ENCODE measurements at regions not wholly inside any gene's neighbourhood (a gene's known extent, or its start where the extent isn't known, plus 50 kb on each side); places are given as distances from the start of the nearest gene placed in this dataset.

GRCh38 chr1:200336101-200336845, 73.6 kb downstream of the ZNF281 start:
- CTCF ChIA-PET (ENCODE audit: unreplicated experiment), result interaction anchor here (0.6 kb wide), 1 partner anchor 57 kb away, joined by 3 read pairs; no protein-coding TSS in a partner anchor
- DNase-seq (ENCODE audit: low spot score), result no peak
- Histone ChIP-seq H3K4me3 (ENCODE audit: low read depth, low read length, poor library complexity, severe bottlenecking) (no peak overlapping the region), H3K4me1 (ENCODE audit: insufficient read depth, low read length, poor library complexity, severe bottlenecking) (peaks cover 33% of the 10 kb centered on the region), H4K20me1 (ENCODE audit: insufficient read depth, low read length) (no peaks in the 10 kb centered on the region), H3K79me2 (ENCODE audit: insufficient read depth, low read depth, low read length) (no peaks in the 10 kb centered on the region), H2AFZ (ENCODE audit: low read length) (peak overlapping the region; percentile 76; the same call in 1 of the 2 replicates), H3K27ac (ENCODE audit: low read depth, low read length, poor library complexity, severe bottlenecking) (no peak overlapping the region), H3K9me2 (ENCODE audit: insufficient read depth, low read length) (no peaks in the 10 kb centered on the region), H3K36me3 (ENCODE audit: insufficient read depth, low read length) (no peaks in the 10 kb centered on the region), H3K4me2 (ENCODE audit: low read length) (peak overlapping the region; percentile 59; the same call in 1 of the 2 replicates), H3K9me3 (ENCODE audit: low read length) (no peaks in the 10 kb centered on the region)
- intact Hi-C loops (cut with micrococcal nuclease; ENCODE audit: unreplicated experiment), result loop anchor here (2.0 to 5.0 kb wide), 2 partner anchors 43 to 71 kb away; no protein-coding TSS in a partner anchor
- POLR2A ChIA-PET, result interaction anchor here (0.6 to 1.3 kb wide), 2 partner anchors 45 to 368 kb away, joined by 3 read pairs; no protein-coding TSS in a partner anchor
- BruUV-seq (replicated peaks), result no TSS peak
- no peak for TF ChIP-seq CTCF (conservative IDR thresholded peaks at IDR 0.05; ENCODE audit: low read length)
- no peak for TF ChIP-seq EZH2phosphoT487 (IDR thresholded peaks at IDR 0.05; ENCODE audit: borderline replicate concordance, low read depth, low read length)

DNA sequence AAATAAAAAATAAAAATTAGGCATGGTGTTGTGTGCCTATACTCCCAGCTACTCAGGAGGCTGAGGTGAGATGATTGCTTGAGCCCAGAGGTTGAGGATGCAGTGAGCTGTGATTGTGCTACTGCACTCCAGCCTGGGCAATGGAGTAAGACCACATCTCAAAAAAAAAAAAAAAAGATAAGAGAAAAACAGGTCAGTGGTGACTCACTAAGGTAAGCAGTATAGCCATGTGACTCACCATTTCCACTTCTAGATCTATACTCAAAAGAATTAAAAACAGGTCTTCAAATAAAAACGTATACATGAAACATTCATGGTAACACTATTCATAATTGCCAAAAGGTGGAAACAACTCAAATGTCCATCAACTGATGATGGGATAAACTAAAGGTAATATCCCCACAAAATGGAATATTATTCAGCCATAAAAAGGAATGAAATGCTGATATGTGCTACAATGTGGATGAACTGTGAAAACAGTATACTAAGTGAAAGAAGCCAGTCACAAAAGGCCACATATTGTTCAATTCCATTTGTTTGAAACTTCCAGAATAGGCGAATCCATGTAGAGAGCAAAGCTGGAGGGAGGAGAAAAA, 75.1 kb downstream of the ZNF281 start:
- H3K9me2 ChIP-seq (ENCODE audit: insufficient read depth, low read length), result no peaks in the 10 kb centered on the region
- no peaks in the 10 kb centered on the region for H3K9me3 ChIP-seq (ENCODE audit: low read length)
- H2AFZ ChIP-seq (ENCODE audit: low read length), result no peak overlapping the region
- H3K4me2 ChIP-seq (ENCODE audit: low read length), result no peak overlapping the region
- CTCF ChIA-PET (ENCODE audit: unreplicated experiment), result no interaction called here
- POLR2A ChIA-PET, result interaction anchor here (0.5 kb wide), 1 partner anchor 30 kb away, joined by 4 read pairs; no protein-coding TSS in a partner anchor
- TF ChIP-seq EZH2phosphoT487 (IDR thresholded peaks at IDR 0.05; ENCODE audit: borderline replicate concordance, low read depth, low read length) (no peak), CTCF (conservative IDR thresholded peaks at IDR 0.05; ENCODE audit: low read length) (no peak)
- intact Hi-C loops (cut with micrococcal nuclease; ENCODE audit: unreplicated experiment), result loop anchor here (5.0 kb wide), 1 partner anchor 73 kb away; no protein-coding TSS in a partner anchor
- H3K79me2 ChIP-seq (ENCODE audit: insufficient read depth, low read depth, low read length), result no peaks in the 10 kb centered on the region
- no peak overlapping the region for H3K27ac ChIP-seq (ENCODE audit: low read depth, low read length, poor library complexity, severe bottlenecking)
- H3K4me3 ChIP-seq (ENCODE audit: low read depth, low read length, poor library complexity, severe bottlenecking), result no peak overlapping the region
- peaks cover 28% of the 10 kb centered on the region for H3K4me1 ChIP-seq (ENCODE audit: insufficient read depth, low read length, poor library complexity, severe bottlenecking)
- no TSS peak for BruUV-seq (replicated peaks)
- H4K20me1 ChIP-seq (ENCODE audit: insufficient read depth, low read length), result no peaks in the 10 kb centered on the region
- H3K36me3 ChIP-seq (ENCODE audit: insufficient read depth, low read length), result no peaks in the 10 kb centered on the region
- no peak for DNase-seq (ENCODE audit: low spot score)
